ENCODE measurements at regions not wholly inside any gene's neighbourhood (a gene's known extent, or its start where the extent isn't known, plus 50 kb on each side); places are given as distances from the start of the nearest gene placed in this dataset.

DNA sequence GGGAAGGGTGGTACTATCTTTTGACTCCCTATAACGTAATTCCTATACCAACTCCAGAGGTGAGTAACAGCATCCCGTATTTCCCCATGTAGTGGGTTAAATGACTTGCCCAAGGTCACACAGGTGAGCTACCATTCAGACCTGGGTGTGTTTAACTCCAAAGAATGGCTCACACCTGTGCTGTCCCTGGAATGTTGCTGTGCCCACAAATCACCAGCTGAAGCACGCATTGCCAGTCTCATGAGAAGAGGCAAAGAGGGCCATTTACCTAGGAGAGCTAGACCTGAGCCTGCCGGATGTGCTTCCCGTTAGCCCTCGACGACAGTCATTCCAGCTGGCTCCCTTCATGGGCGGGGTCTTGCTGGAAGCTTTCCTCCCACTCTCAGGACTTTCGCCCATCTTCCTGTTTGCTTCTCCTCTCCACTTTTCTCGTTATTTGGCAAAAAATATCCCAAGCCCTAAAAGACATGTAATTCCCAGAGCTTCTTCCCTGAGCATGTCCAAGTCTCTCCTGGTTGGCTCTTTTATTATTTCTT is 106.6 kb upstream of the VASH1 start:
- no peak overlapping the region for H3K27ac ChIP-seq (ENCODE audit: low read depth, low read length)
- H3K4me3 ChIP-seq (ENCODE audit: low read depth, low read length), result no peak overlapping the region
- no peaks in the 10 kb centered on the region for H3K36me3 ChIP-seq (ENCODE audit: control insufficient read depth, insufficient read depth, low read length)
- WGBS (ENCODE audit: insufficient coverage), result 80% methylated on average over 10 of the region's 10 CpGs
- peaks cover 6% of the 10 kb centered on the region for H3K9me3 ChIP-seq (ENCODE audit: control insufficient read depth, insufficient read depth, low read length)
- H3K4me1 ChIP-seq (ENCODE audit: control insufficient read depth, insufficient read depth, low read length), result no peaks in the 10 kb centered on the region
- no peak for DNase-seq (ENCODE audit: low read depth in 4 of 6, low spot score in 6 of 6)
- H3K27me3 ChIP-seq (ENCODE audit: control insufficient read depth, insufficient read depth, low read length), result no peaks in the 10 kb centered on the region

GRCh38 chr14:76655331-76655730 is 105.9 kb upstream of the VASH1 start:
- DNase-seq (ENCODE audit: low read depth in 4 of 6, low spot score in 6 of 6), result no peak
- Histone ChIP-seq H3K4me1 (ENCODE audit: control insufficient read depth, insufficient read depth, low read length) (no peaks in the 10 kb centered on the region), H3K27me3 (ENCODE audit: control insufficient read depth, insufficient read depth, low read length) (no peaks in the 10 kb centered on the region), H3K27ac (ENCODE audit: low read depth, low read length) (no peak overlapping the region), H3K9me3 (ENCODE audit: control insufficient read depth, insufficient read depth, low read length) (peaks cover 6% of the 10 kb centered on the region), H3K4me3 (ENCODE audit: low read depth, low read length) (no peak overlapping the region), H3K36me3 (ENCODE audit: control insufficient read depth, insufficient read depth, low read length) (no peaks in the 10 kb centered on the region)
- WGBS (ENCODE audit: insufficient coverage), result 45% methylated on average over 2 of the region's 2 CpGs

GRCh38 chr14:76656592-76656991 is 104.7 kb upstream of the VASH1 start:
- Histone ChIP-seq H3K4me1 (ENCODE audit: control insufficient read depth, insufficient read depth, low read length) (no peaks in the 10 kb centered on the region), H3K36me3 (ENCODE audit: control insufficient read depth, insufficient read depth, low read length) (no peaks in the 10 kb centered on the region), H3K9me3 (ENCODE audit: control insufficient read depth, insufficient read depth, low read length) (peaks cover 6% of the 10 kb centered on the region), H3K4me3 (ENCODE audit: low read depth, low read length) (no peak overlapping the region), H3K27ac (ENCODE audit: low read depth, low read length) (no peak overlapping the region), H3K27me3 (ENCODE audit: control insufficient read depth, insufficient read depth, low read length) (no peaks in the 10 kb centered on the region)
- WGBS (ENCODE audit: insufficient coverage), result 100% methylated on average over 4 of the region's 5 CpGs
- DNase-seq (ENCODE audit: low read depth in 4 of 6, low spot score in 6 of 6), result no peak

DNA sequence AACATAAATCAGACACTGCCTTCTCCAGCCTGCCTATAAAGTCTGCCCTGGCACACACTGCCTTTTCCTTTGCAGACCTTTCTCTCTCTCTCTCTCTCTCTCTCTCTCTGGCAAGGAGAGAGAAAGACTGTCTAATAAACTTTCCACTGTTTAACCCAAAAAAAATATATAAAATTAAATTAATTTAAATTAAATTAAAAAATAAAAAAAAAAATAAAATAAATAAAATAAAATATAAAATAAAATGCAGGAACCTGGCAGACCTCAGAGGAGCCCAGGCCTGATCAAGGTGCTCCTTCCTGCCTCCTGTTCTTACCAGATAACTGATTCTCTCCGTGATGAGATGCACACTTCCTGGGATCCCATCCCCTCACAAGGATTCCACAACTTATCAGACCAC is 103.9 kb upstream of the VASH1 start:
- H3K4me3 ChIP-seq (ENCODE audit: low read depth, low read length), result no peak overlapping the region
- DNase-seq (ENCODE audit: low read depth in 4 of 6, low spot score in 6 of 6), result no peak
- no peak overlapping the region for H3K27ac ChIP-seq (ENCODE audit: low read depth, low read length)
- no peaks in the 10 kb centered on the region for H3K4me1 ChIP-seq (ENCODE audit: control insufficient read depth, insufficient read depth, low read length)
- no peaks in the 10 kb centered on the region for H3K36me3 ChIP-seq (ENCODE audit: control insufficient read depth, insufficient read depth, low read length)
- peaks cover 6% of the 10 kb centered on the region for H3K9me3 ChIP-seq (ENCODE audit: control insufficient read depth, insufficient read depth, low read length)
- 85% methylated on average over 1 of the region's 1 CpG for whole genome bisulfite sequencing (ENCODE audit: insufficient coverage)
- H3K27me3 ChIP-seq (ENCODE audit: control insufficient read depth, insufficient read depth, low read length), result no peaks in the 10 kb centered on the region

DNA sequence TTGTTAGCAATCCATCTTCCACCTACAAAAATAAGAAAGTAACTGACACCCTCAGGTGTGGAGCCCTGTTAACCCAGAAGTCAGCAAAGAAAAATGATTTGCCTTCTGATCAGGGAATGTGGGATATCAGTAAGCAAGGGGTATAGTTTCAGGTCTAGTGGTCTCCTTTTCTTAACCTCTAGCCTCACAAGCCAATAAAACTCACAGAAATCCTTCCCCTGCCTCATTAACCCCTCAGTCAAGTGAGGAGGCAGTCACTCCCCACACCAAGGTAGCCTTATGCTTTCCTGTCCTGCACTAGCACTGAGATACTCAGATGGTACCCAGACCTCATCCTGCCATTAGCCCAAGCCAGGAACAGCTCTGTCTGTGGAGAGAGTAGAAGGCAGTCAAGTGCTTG is 103.4 kb upstream of the VASH1 start:
- peaks cover 6% of the 10 kb centered on the region for H3K9me3 ChIP-seq (ENCODE audit: control insufficient read depth, insufficient read depth, low read length)

DNA sequence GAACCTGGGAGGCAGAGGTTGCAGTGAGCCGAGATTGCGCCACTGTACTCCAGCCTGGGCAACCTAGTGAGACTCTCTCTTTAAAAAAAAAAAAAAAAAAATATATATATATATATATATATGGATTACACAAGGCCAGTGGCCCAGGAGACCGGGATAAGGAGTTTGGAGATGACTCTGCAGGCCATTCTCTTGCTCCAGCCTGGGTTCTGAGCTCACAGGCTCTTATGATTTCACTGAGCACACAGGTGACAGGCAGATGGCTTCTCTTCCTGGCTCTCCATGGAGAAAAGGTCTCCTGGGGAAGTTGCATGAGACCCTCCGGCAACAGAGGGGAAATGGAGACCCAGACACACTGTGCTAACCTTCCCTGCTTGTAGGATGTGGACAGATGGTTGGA is 98.7 kb upstream of the VASH1 start:
- Histone ChIP-seq H3K27me3 (ENCODE audit: control insufficient read depth, insufficient read depth, low read length) (no peaks in the 10 kb centered on the region), H3K9me3 (ENCODE audit: control insufficient read depth, insufficient read depth, low read length) (peaks cover 6% of the 10 kb centered on the region), H3K4me1 (ENCODE audit: control insufficient read depth, insufficient read depth, low read length) (no peaks in the 10 kb centered on the region), H3K27ac (ENCODE audit: low read depth, low read length) (no peak overlapping the region), H3K4me3 (ENCODE audit: low read depth, low read length) (no peak overlapping the region), H3K36me3 (ENCODE audit: control insufficient read depth, insufficient read depth, low read length) (no peaks in the 10 kb centered on the region)
- no CpG with 5 or more reads among the region's 4 CpGs for WGBS (ENCODE audit: insufficient coverage)
- no peak for DNase-seq (ENCODE audit: low read depth in 4 of 6, low spot score in 6 of 6)

More for the DNA sequence above, 103.4 kb upstream of the VASH1 start:
- no peak for DNase-seq (ENCODE audit: low read depth in 4 of 6, low spot score in 6 of 6)
- no peaks in the 10 kb centered on the region for H3K27me3 ChIP-seq (ENCODE audit: control insufficient read depth, insufficient read depth, low read length)
- H3K4me1 ChIP-seq (ENCODE audit: control insufficient read depth, insufficient read depth, low read length), result no peaks in the 10 kb centered on the region
- no peak overlapping the region for H3K27ac ChIP-seq (ENCODE audit: low read depth, low read length)
- no peaks in the 10 kb centered on the region for H3K36me3 ChIP-seq (ENCODE audit: control insufficient read depth, insufficient read depth, low read length)
- H3K4me3 ChIP-seq (ENCODE audit: low read depth, low read length), result no peak overlapping the region

DNA sequence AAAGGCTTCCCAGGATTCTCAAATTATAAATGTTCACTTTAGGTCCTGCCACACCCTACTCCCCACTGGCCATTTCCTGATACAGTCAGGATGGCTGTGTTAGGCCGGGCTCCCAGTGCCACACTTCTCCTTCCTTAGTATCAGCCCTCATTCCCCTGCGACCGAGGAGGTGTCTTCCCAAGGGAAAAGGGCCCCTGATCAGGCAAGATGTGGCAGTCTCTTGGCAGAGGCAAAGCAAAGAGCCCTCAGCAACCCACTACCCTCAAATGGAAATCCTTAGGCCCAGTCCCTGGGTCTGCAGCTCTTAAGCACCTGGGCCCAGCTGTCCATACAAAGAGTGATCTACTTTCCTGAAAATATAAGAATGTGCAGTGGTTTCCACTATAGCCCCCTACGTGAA is 96.5 kb upstream of the VASH1 start:
- H3K4me1 ChIP-seq (ENCODE audit: control insufficient read depth, insufficient read depth, low read length), result no peaks in the 10 kb centered on the region
- H3K9me3 ChIP-seq (ENCODE audit: control insufficient read depth, insufficient read depth, low read length), result peaks cover 2% of the 10 kb centered on the region
- no peak for DNase-seq (ENCODE audit: low read depth in 4 of 6, low spot score in 6 of 6)
- H3K27me3 ChIP-seq (ENCODE audit: control insufficient read depth, insufficient read depth, low read length), result no peaks in the 10 kb centered on the region
- no peak overlapping the region for H3K4me3 ChIP-seq (ENCODE audit: low read depth, low read length)
- no peaks in the 10 kb centered on the region for H3K36me3 ChIP-seq (ENCODE audit: control insufficient read depth, insufficient read depth, low read length)
- H3K27ac ChIP-seq (ENCODE audit: low read depth, low read length), result no peak overlapping the region
- WGBS (ENCODE audit: insufficient coverage), result 70% methylated on average over 2 of the region's 4 CpGs

DNA sequence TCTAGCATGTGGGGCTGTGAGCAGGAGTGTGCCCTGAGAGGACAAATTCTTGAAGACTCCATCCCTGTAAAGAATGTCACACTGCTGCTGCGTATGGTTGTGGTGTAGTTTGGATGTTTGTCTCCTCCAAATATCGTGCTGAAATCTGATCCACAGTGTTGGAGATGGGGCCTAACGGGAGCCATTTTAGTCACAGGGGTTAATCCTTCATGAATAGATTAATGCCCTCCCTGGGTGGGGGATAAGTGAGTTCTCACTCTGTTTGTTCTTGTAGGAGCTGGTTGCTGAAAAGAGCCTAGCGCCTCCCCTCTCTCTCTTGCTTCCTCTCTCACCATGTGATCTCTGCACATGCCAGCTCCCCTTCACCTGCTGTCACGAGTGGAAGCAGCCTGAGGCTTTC is 94.5 kb upstream of the VASH1 start:
- WGBS (ENCODE audit: insufficient coverage), result 64% methylated on average over 2 of the region's 5 CpGs
- no peak for DNase-seq (ENCODE audit: low read depth in 4 of 6, low spot score in 6 of 6)
- no peaks in the 10 kb centered on the region for H3K36me3 ChIP-seq (ENCODE audit: control insufficient read depth, insufficient read depth, low read length)
- H3K27me3 ChIP-seq (ENCODE audit: control insufficient read depth, insufficient read depth, low read length), result no peaks in the 10 kb centered on the region
- H3K4me1 ChIP-seq (ENCODE audit: control insufficient read depth, insufficient read depth, low read length), result no peaks in the 10 kb centered on the region
- H3K4me3 ChIP-seq (ENCODE audit: low read depth, low read length), result no peak overlapping the region
- peaks cover 2% of the 10 kb centered on the region for H3K9me3 ChIP-seq (ENCODE audit: control insufficient read depth, insufficient read depth, low read length)
- no peak overlapping the region for H3K27ac ChIP-seq (ENCODE audit: low read depth, low read length)

DNA sequence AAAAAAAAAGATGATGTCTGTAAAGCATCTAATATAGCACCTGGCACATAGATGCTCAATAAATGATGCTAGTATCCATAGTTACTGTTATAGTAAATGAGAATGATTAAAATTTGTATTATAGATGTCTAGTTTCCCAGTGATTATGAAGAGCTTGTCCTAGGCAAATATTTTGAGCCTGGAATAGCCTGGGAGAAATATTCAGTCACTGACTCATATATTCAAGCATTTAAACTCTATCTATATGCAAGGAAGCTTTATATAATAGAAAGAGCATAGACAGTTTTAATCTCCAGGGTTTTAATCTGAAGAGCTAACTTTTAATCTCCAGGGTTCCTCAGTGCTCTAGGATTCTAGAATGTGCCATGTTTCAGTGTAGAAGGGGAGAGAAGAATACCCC is 91.5 kb upstream of the VASH1 start:
- H3K27me3 ChIP-seq (ENCODE audit: control insufficient read depth, insufficient read depth, low read length), result no peaks in the 10 kb centered on the region
- H3K27ac ChIP-seq (ENCODE audit: low read depth, low read length), result no peak overlapping the region
- H3K4me3 ChIP-seq (ENCODE audit: low read depth, low read length), result no peak overlapping the region
- H3K36me3 ChIP-seq (ENCODE audit: control insufficient read depth, insufficient read depth, low read length), result no peaks in the 10 kb centered on the region
- DNase-seq (ENCODE audit: low read depth in 4 of 6, low spot score in 6 of 6), result no peak
- peaks cover 3% of the 10 kb centered on the region for H3K4me1 ChIP-seq (ENCODE audit: control insufficient read depth, insufficient read depth, low read length)
- H3K9me3 ChIP-seq (ENCODE audit: control insufficient read depth, insufficient read depth, low read length), result peaks cover 2% of the 10 kb centered on the region

DNA sequence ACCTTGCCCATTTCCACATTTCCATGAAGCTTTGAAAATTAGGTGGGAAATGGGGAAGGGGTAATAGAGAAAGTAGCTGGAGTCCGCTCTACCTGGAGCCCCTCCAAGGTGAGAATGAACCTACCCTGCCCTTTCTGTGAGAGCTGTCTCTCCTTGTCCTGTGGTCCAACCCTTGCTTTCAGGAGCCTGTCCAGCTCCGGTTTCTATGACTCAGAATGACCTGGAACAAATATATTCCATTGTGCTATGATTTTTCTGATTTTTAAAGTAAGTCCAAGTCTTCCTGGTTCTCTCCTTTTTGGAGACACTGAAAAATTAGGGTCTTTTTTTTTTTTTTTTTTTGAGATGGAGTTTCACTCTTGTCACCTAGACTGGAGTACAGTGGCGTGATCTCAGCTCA is 89.1 kb upstream of the VASH1 start:
- DNase-seq (ENCODE audit: low read depth in 4 of 6, low spot score in 6 of 6), result no peak
- WGBS (ENCODE audit: insufficient coverage), result 67% methylated on average over 1 of the region's 3 CpGs

More for the DNA sequence above, 89.1 kb upstream of the VASH1 start:
- H3K9me3 ChIP-seq (ENCODE audit: control insufficient read depth, insufficient read depth, low read length), result peaks cover 2% of the 10 kb centered on the region
- no peak overlapping the region for H3K27ac ChIP-seq (ENCODE audit: low read depth, low read length)
- H3K4me3 ChIP-seq (ENCODE audit: low read depth, low read length), result no peak overlapping the region
- H3K4me1 ChIP-seq (ENCODE audit: control insufficient read depth, insufficient read depth, low read length), result peaks cover 3% of the 10 kb centered on the region
- H3K27me3 ChIP-seq (ENCODE audit: control insufficient read depth, insufficient read depth, low read length), result no peaks in the 10 kb centered on the region
- H3K36me3 ChIP-seq (ENCODE audit: control insufficient read depth, insufficient read depth, low read length), result no peaks in the 10 kb centered on the region
